HG02943 (cell line): ENCODE measurements at regions not wholly inside any gene's neighbourhood (a gene's known extent, or its start where the extent isn't known, plus 50 kb on each side); places are given as distances from the start of the nearest gene placed in this dataset.
A peak's percentile ranks its signal among the peaks of the same experiment; 100 is the strongest.

Source experiments
- ATAC-seq: cut with Tn5 transposase; IDR thresholded peaks from one replicate; pipeline ENCODE4 v1.9.1; 2021; ENCODE audit warnings: mild to moderate bottlenecking, low read depth, moderate library complexity; ENCODE audit not compliant: unreplicated experiment

DNA sequence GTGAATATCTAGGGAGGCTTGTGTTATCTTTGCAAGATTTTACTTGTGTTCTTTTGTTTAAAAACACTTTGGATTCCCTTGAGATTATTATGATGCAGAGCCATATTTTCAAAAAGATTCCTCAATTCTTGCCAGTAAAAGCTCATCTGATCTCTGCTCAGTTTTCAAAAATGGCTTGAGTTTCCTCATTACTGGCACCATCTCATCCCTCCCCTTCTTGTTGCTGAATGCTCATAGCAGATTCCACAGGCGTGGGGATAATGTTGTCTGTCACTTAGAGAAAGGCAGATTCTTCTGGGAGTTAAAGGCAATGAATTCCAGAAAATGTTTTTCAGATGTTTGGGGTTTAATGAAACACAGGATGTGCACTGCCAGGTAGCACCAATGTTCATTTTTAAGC, 170.4 kb upstream of the TANK start:
- ATAC-seq = no peak

DNA sequence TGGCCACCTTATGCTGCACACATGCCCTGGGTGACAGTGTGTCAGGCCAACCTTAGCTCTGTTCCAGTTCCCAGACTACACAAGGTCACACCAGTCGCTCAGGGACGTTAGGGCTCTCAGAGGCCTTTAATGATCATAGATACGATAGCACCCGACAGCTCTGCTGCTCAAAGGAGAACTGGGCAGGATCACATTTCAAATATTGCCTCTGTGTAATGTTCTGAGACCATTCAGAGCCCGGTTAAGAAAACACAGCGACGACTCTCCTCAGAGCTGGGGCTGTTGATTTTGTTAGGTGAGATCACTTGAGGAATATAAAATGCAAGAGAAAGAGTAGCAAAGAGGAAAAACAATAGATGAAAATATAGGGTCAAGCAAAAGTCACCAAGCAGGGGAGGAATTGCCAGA, 166.6 kb upstream of the TANK start:
- ATAC-seq = no peak

DNA sequence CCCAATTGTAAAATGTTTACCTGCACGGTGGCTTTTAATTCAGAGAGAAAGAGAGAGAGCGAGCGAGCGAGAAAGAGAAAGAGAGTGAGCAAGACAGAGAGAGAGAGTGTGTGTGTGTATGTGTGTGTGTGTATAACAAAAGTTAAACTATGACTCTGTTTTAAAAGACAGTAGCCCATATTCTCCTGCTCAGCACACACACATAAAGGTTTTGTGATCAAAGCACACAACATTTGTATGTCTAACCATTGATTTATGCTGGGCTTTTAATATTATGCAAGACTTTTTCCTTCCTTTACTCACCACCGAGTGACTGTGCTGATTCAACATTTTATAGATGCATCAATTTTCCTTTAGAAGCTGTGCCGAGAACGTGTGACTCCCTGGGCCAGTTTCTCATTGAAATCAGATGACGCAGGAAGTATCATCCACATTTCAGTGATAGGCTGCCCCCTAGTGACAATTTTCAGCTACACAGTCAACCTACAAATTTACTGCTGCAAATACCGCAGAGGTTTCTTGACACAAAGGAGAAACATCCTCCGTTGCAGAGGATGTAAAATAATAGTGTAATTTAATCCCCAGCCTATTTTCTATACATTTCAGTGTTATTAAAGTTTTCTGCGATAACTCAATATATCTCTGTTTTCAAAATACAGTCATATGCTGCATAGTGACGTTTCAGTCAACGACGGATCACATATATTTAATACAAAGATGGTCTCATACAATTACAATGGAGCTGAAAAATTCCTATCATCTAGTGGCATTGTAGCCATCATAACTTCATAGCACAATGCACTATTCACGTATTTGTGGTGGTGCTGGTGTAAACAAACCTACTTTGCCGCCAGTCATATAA, 165.9 kb upstream of the TANK start:
- peak; percentile 89 for ATAC-seq

DNA sequence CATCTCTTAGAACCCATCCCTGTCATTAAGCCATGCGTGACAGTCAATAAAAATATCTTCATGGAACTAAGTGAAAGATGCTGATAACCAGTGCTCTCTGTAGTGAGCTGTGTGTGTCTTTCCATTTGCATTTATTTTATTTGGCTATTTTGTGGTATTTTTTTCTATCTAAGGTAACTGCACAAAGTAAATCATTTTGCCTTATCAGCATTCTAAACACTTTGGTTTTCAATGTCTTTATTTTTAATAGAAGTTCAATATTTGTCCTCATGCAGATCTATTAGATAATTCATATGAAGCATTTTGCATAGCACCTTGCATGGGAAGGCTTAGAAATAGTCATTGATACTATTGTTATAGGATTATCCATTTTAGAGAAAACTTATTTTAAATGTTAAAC, 163.6 kb upstream of the TANK start:
- ATAC-seq = no peak

DNA sequence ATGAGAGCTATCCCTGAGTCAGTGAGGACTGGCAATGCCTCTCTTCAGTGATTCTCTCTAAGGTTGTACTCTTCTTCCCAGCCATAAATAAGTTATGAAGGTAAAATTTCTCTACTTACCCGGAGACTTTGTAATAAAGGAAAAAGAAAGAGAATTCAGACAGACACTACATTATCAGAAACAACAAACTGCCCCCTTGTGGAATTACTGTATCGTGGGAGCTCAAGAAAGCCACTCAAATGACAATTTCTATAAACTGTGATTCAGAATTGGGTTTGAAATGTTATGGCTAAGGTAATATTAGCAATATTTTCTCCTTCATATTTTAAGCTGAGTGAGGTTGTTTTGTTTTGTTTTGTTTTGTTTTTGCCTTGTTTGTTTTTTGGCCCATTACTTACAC, 155.8 kb upstream of the TANK start:
- ATAC-seq = no peak

DNA sequence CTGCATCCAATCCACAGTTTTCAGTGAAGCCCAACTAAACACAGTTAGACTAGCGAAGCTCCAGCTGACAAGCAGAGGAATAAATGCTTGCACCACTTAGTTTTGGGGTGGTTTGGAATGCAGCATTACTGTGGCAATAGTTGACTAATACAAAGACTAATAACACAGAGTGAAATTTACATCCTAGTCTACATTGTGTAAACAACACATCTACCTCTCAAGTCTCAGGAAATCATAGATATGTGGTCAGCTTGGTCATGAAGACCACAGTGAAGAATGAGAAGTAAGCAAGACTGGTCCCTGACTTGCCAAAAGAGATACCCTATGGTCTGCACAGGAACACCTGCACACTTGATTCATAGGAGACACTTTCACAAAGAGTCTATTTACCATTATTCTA, 155.1 kb upstream of the TANK start:
- no peak for ATAC-seq

DNA sequence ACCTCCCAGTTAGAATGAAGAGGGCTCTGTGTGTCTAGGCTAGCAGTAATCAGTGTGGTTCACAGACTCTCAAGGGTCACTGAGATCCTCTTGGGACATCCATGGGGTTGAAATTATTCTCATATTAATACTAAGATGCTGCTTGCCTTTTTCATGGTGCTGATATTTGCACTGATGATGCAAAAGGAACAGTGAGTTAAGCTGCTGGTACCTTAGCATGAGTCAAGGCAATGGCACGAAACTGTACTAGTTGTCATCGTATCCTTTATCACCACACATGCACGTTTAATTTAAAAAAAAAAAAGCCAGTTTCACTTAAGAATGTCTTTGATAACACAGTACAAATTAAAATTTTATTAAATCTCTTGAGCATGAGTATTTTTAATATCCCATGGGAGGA, 151.9 kb upstream of the TANK start:
- no peak for ATAC-seq

DNA sequence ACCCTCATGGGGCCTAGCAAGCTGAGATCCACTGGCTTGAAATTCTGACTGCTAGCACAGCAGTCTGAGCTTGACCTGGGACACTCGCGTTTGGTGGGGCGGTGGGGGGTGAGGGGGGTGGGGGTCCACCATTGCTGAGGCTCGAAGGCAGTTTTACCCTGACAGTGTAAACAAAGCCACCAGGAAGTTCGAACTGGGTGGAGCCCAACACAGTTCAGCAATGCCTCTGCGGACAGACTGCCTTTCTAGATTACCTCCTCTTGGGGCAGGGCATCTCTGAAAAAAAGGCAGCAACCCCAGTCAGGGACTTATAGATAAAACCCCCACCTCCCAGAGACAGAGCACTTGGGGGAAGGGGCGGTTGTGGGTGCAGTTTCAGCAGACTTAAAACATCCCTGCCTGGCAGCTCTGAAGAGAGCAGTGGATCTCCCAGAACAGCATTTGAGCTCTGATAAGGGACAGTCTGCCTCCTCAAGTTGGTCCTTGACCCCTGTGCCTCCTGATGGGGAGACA, 149.7 kb upstream of the TANK start:
- ATAC-seq = no peak

DNA sequence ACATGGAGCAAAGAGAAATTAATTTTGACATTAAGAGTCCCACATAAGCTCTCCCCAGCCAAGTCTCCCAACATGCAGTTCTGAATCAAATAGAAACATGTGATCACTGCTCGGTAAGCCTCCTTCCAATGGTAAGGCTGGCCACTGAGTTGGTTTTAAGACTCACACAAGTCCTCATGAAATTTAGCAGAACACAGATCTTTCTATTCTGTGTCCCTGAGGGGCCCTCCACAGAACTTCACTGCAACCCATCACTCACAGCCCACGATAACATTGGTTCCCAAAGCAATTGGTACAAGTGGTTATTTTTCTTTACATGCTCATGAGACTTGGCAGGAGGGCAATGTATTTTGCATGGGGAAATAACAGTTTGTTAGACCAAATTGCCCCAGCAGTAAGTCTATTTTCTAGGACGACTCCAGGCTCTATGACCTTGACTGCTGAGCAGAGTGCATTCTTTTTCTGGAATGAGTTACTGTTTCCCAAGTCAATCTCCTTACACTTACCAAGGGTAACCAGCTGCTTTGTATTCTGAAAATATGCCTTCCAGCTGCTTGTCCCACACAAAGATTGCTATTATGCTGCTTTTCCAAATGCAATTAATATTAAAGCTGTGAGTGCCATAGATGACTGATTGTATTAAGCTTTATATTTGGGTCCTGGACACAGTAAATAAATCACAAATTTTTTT, 142.3 kb upstream of the TANK start:
- ATAC-seq = no peak

DNA sequence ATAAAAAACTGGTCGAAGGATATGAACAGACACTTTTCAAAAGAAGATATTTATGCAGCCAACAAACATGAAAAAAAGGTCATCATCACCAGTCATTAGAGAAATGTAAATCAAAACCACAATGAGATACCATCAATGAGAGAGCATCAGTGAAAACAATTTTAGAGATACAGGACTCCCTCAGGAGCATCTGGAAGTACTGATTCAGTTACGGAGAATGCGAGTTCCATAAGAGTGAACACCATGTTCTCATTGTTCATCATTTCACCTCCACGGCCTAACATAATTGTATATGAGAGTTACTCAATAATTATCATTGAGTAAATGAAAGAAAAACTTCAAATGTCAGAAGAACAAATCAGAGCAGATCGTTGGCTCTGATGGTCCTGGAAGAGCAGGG, 140.9 kb upstream of the TANK start:
- ATAC-seq = no peak

DNA sequence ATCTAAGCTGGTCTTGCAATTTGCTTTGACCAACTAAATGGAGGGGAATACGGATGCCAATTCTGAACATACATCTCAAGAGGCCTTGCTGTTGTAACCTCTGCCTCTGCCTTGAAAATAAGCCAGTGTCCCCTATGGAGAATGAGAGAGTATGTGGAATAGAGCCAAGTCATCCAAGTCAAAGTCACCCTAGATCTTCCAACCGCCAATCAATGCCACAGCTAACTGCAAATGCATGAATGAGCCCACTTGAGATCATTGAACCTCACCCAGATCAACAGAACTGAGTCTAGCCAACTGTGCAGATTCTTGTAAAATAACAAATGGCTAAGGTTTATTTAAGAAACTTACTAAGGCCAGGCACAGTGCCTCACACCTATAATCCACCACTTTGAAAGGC, 139.8 kb upstream of the TANK start:
- ATAC-seq = no peak

DNA sequence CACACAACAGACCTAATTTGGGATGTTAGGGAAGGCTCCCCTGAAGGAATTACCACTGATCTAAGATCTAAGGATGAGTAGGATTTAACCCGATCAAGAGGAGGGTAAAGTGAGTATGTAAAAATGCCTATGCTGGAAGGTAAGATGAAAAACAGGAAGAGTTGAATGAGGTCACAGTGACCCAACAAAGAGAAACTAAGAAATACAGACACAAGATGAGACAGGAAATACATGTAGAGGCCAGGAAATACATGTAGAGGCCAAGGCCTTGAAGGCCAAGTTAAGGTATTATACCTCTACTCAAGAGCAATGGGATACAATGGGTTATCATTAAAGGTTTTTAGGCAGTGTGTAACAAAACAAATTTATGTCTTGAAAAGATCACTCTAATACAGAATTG, 131.6 kb upstream of the TANK start:
- ATAC-seq = no peak

DNA sequence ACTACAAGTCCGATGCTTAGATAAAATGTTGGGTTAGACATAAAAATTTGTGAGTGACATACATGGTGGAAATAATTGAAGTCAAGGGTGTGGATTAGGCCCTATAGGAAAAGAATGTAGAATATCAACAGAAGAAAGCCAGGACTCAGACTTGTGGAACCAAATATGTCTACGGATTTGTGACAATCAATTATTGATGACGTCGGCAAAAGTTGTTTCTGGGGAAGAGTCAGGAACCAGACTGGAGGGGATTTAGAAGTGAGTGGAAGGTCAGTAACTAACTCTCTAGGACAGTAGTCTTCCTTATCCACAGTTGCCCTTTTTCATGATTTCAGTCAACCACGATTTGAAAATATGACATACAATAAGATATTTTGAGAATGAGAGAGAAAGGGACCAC, 130.9 kb upstream of the TANK start:
- no peak for ATAC-seq

DNA sequence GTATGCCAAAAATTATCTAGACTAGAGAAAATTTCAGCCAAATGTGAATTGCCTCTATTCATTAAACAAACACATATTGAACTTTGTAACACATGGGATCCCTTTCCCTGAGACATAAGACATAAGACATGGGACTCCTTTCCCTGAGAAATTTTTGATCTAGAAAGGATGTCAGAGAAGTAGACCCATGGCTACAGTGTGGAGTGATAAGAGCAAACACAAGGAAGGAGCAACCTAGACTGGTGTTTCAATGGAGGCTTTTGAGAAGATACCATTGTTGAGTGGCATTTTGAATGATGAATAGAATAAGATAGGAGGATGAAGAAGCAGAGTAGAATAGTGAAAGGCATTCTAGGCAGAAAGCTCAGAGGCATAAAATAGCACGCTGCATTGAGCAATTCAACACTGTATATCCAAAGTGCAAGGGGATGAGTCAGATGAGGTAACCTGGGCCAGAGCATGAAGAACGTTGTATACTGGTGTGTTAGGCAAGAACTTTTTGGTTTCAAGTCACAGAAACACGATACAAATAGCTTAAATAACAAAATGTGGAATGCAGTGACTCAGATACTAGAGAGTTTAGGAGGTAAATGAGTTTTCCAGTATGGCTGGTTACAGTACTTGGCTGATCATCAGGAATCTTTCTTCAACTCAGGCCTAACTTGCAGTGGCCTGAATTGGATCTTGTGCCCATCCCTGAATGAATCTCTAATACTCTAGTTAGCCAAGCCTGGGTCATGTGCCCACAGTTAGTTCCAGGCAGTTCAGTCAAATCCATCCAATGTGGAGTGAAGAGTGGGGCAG, 129.8 kb upstream of the TANK start:
- no peak for ATAC-seq

DNA sequence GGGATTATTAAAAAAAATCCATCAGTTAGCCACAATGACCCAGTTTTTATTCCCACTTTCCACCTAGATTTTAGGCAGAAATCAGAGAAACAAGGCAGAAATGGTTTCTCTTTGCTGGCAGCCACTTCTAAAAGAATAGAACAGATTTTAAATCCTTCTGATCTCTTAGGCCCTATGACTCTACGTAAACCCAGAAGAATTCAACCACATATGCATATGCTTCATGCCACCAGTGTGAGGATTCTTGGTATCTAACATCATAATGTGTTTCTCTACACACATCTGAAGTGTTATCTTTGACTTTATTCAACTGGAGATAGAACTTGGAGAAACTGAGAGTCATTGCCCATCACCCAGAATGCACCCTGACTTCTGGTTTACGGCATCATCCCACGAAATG, 128.7 kb upstream of the TANK start:
- no peak for ATAC-seq

DNA sequence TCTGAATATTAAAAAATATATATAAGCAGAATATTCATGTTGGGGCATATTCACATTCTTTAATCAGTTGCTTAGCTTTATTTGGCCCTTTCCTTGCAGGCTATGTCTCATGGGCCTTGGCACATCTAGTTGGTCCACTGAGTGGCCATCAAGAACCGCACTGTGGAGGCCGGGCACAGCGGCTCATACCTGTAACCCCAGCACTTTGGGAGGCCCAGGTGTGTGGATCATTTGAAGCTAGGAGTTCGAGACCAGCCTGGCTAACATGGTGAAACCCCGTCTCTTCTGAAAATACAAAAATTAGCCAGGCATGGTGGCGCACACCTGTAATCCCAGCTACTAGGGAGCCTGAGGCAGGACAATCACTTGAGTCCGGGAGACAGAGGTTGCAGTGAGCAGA, 127.6 kb upstream of the TANK start:
- no peak for ATAC-seq

DNA sequence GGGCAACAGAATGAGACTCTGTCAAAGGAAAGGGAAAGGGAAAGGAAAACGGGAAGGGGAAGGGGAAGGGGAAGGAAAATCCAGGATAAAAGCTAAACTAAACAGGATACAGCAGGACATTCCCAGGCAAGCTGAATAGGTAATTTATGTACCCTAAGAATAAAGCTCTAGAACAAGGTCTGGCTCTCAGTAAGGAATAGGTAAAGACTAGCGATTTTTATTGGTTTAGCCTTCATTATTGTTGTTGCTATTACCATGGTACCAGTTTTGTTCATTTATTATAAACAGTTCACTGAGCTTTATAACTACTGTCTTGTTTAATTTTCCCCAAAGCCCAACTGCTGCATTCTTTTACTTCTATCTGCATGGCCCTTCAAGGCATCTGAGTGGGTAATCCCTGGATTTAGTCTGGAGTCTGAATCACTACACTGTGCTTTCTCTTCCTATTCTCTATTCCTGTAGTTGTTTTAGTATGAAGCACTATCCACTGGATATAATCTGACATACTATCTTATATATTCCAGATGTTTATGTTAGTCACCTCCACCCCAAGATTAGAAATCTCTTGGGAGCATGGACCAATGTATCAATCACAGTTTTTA, 127.1 kb upstream of the TANK start:
- no peak for ATAC-seq

DNA sequence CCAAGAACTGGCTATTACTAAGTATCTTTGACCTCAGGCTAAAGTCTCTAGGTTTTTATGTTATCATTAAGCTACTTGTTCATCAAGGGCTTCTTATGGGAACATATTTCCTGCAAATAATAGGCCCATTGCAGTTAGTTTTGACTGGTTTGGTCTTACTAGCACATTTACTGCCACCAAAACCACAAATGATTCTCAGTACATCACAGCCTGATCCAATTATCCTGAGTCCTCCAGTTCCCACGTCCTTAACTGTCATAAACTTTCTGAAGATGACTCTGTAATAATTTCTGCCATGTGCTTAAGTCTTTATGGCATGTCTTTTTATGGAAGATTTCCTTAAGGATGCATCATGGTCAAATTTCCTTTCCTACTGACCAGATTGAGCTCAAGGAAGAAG, 123.3 kb upstream of the TANK start:
- ATAC-seq = no peak

DNA sequence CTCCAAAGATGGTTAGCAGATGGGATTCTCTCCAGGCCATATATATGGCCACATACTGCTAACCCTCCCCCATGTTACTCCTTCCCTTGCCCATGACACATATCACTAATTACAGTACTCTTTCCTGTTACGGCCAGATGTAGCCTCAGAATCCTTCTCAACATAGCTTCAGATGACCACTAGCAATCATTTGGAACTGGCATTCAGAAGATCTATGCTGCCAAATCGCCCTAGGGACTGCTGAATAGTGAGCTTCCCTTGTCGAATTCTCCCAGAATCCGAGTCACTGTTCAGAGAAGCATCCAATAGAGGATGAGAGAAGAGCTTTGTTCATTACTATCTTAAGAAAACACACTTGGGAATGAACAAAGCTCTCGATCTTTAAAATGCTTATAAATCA, 121.2 kb upstream of the TANK start:
- ATAC-seq = no peak

DNA sequence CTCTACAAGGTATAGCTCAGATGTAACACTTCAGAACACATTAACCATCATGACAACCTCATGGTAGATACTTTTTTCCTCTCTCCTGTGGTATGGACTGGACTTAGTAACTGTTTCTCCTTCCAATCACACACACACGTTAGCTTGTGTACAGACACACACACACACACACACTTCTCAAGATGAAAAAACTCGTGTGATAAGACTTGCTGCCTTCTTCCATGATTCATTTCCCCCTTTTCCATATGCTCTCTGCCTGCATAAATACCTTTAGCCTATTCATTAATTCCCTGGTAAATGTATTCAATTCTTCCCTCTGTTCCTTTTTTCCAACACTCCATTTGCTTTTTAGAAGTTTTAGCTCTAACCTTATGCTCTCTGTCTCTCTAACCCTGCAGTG, 118.9 kb upstream of the TANK start:
- no peak for ATAC-seq
